ENCODE measurements at regions not wholly inside any gene's neighbourhood (a gene's known extent, or its start where the extent isn't known, plus 50 kb on each side); places are given as distances from the start of the nearest gene placed in this dataset.

GRCh38 chr10:64102916-64103315 is 581.7 kb downstream of the REEP3 start:
- H3K27me3 ChIP-seq: no peaks in the 10 kb centered on the region
- no peaks in the 10 kb centered on the region for H3K4me1 ChIP-seq
- no peak for TF ChIP-seq CTCF (IDR thresholded peaks at IDR 0.05)
- TF ChIP-seq POLR2A (IDR thresholded peaks at IDR 0.05): no peak
- no peaks in the 10 kb centered on the region for H3K9me3 ChIP-seq
- intact Hi-C loops (cut with DNase I): no loop called here
- H3K27ac ChIP-seq: no peak overlapping the region
- no peak for ATAC-seq
- DNase-seq: no peak
- 80 to 85% methylated on average over 2 of the region's 2 CpGs for WGBS, 2 donors
- no peak overlapping the region for H3K4me3 ChIP-seq
- H3K36me3 ChIP-seq (replicated peaks in 1 of 2; ENCODE audit: insufficient read depth in 1 of 2, low read depth in 2 of 2): no peaks in the 10 kb centered on the region

- DNase-seq (no peak), ATAC-seq (no peak)
- Histone ChIP-seq H3K4me3 (no peak overlapping the region), H3K4me1 (no peaks in the 10 kb centered on the region), H3K36me3 (replicated peaks in 1 of 2; ENCODE audit: insufficient read depth in 1 of 2, low read depth in 2 of 2) (no peaks in the 10 kb centered on the region), H3K27ac (no peak overlapping the region), H3K9me3 (no peaks in the 10 kb centered on the region), H3K27me3 (no peaks in the 10 kb centered on the region)
- TF ChIP-seq CTCF (IDR thresholded peaks at IDR 0.05): no peak
- no peak for TF ChIP-seq POLR2A (IDR thresholded peaks at IDR 0.05)
- 73 to 86% methylated on average over 6 of the region's 6 CpGs for WGBS, 2 donors
- intact Hi-C loops (cut with DNase I): no loop called here
Measured at GRCh38 chr10:64103750-64104470, 582.7 kb downstream of the REEP3 start.

- Histone ChIP-seq H3K27me3 (no peaks in the 10 kb centered on the region), H3K4me3 (no peak overlapping the region), H3K27ac (no peak overlapping the region), H3K9me3 (no peaks in the 10 kb centered on the region), H3K4me1 (no peaks in the 10 kb centered on the region), H3K36me3 (replicated peaks in 1 of 2; ENCODE audit: insufficient read depth in 1 of 2, low read depth in 2 of 2) (no peaks in the 10 kb centered on the region)
- ATAC-seq: no peak
- no peak for DNase-seq
- WGBS, 2 donors: 67 to 92% methylated on average over 1 of the region's 1 CpG
- TF ChIP-seq POLR2A (IDR thresholded peaks at IDR 0.05) (no peak), CTCF (IDR thresholded peaks at IDR 0.05) (no peak)
- intact Hi-C loops (cut with DNase I): no loop called here
Measured at GRCh38 chr10:64109926-64110495, 588.8 kb downstream of the REEP3 start.

GRCh38 chr10:64112701-64113355 is 591.6 kb downstream of the REEP3 start:
- WGBS, 2 donors: 57 to 65% methylated on average over 2 of the region's 2 CpGs
- TF ChIP-seq POLR2A (IDR thresholded peaks at IDR 0.05) (no peak), CTCF (IDR thresholded peaks at IDR 0.05) (no peak)
- no peaks in the 10 kb centered on the region for H3K27me3 ChIP-seq
- no peaks in the 10 kb centered on the region for H3K36me3 ChIP-seq (replicated peaks in 1 of 2; ENCODE audit: insufficient read depth in 1 of 2, low read depth in 2 of 2)
- no peaks in the 10 kb centered on the region for H3K4me1 ChIP-seq
- DNase-seq (no peak), ATAC-seq (no peak)
- intact Hi-C loops (cut with DNase I): no loop called here
- no peaks in the 10 kb centered on the region for H3K9me3 ChIP-seq
- H3K27ac ChIP-seq: no peak overlapping the region
- no peak overlapping the region for H3K4me3 ChIP-seq

Data from body of pancreas (tissue), 4 donors.